CD4-positive, alpha-beta T cell treated with Interleukin-4 for 1 hour (primary cell): ENCODE measurements at regions not wholly inside any gene's neighbourhood (a gene's known extent, or its start where the extent isn't known, plus 50 kb on each side); places are given as distances from the start of the nearest gene placed in this dataset.
"Not testable (repeated sequence)": the region's sequence is repeated elsewhere in the genome, so short reads cannot be mapped to it uniquely, and the experiment has no call there.

ENCODE experiments used
- DNase-seq, 2 donors: peaks; one replicate each; pipeline ENCODE4 v3.0.0-alpha.2; 2020 to 2022

- not testable (repeated sequence) for DNase-seq
Observed at GRCh38 chr2:75871762-75872614, 161.3 kb upstream of the GCFC2 start.

GRCh38 chr2:75870651-75871137, 160.0 kb upstream of the GCFC2 start:
- no peak for DNase-seq

GRCh38 chr2:75870133-75870532, 159.4 kb upstream of the GCFC2 start:
- DNase-seq: no peak

GRCh38 chr2:75865702-75866101, 155.0 kb upstream of the GCFC2 start:
- no peak for DNase-seq

- no peak for DNase-seq
Observed at GRCh38 chr2:75865083-75865482, 154.4 kb upstream of the GCFC2 start.

- no peak for DNase-seq
Observed at GRCh38 chr2:75862547-75862946, 151.8 kb upstream of the GCFC2 start.

- no peak for DNase-seq
Observed at GRCh38 chr2:75853436-75853835, 142.7 kb upstream of the GCFC2 start.

GRCh38 chr2:75852639-75853038, 141.9 kb upstream of the GCFC2 start:
- DNase-seq: no peak

GRCh38 chr2:75846683-75847190, 136.0 kb upstream of the GCFC2 start:
- no peak for DNase-seq

GRCh38 chr2:75844651-75845050, 133.9 kb upstream of the GCFC2 start:
- DNase-seq: no peak

- DNase-seq: not testable (repeated sequence)
Observed at GRCh38 chr2:75834588-75834987, 123.9 kb upstream of the GCFC2 start.

- DNase-seq: no peak
Observed at GRCh38 chr2:75833386-75833785, 122.7 kb upstream of the GCFC2 start.

- DNase-seq: no peak
Observed at GRCh38 chr2:75828826-75829225, 118.1 kb upstream of the GCFC2 start.

GRCh38 chr2:75823515-75823914, 112.8 kb upstream of the GCFC2 start:
- not testable (repeated sequence) for DNase-seq

GRCh38 chr2:75822336-75822735, 111.6 kb upstream of the GCFC2 start:
- DNase-seq: no peak

- no peak for DNase-seq
Observed at GRCh38 chr2:75820693-75821092, 110.0 kb upstream of the GCFC2 start.

GRCh38 chr2:75810611-75811330, 100.1 kb upstream of the GCFC2 start:
- no peak for DNase-seq

- no peak for DNase-seq
Observed at GRCh38 chr2:75808793-75809535, 98.2 kb upstream of the GCFC2 start.

GRCh38 chr2:75807992-75808391, 97.3 kb upstream of the GCFC2 start:
- DNase-seq: no peak

GRCh38 chr2:75801234-75801982, 90.7 kb upstream of the GCFC2 start:
- no peak for DNase-seq

- no peak for DNase-seq
Observed at GRCh38 chr2:75800456-75800855, 89.7 kb upstream of the GCFC2 start.

GRCh38 chr2:75799859-75800258, 89.1 kb upstream of the GCFC2 start:
- DNase-seq: no peak
